DND-41 (cell line): ENCODE measurements at regions not wholly inside any gene's neighbourhood (a gene's known extent, or its start where the extent isn't known, plus 50 kb on each side); places are given as distances from the start of the nearest gene placed in this dataset.

Experiments
- ATAC-seq: fragments of 200-7000 bp; cut with Tn5 transposase; 3 replicates; pipeline ENCODE4 v1.9.1; 2021; ENCODE audit warnings: low read depth; ENCODE audit not compliant: insufficient read depth
- DNase-seq: peaks from one replicate; pipeline ENCODE4 v3.0.0-alpha.2; 2020
- H2AFZ ChIP-seq: 2 replicates; pipeline ENCODE4 v1.6.0; 2012; ENCODE audit warnings: low read depth, low read length
- H3K27ac ChIP-seq: 2 replicates; pipeline ENCODE4 v1.5.1; 2012; ENCODE audit warnings: low read length, inconsistent platforms
- H3K27me3 ChIP-seq: fragments of 200-600 bp; sonication (generic); 2 replicates; pipeline ENCODE4 v1.6.0; 2012; ENCODE audit warnings: low read length, mild to moderate bottlenecking, inconsistent platforms; ENCODE audit not compliant: insufficient read depth, poor library complexity
- H3K36me3 ChIP-seq: 2 replicates; pipeline ENCODE4 v1.5.1; 2012; ENCODE audit warnings: low read length, inconsistent platforms; ENCODE audit not compliant: insufficient read depth
- H3K4me1 ChIP-seq: 2 replicates; pipeline ENCODE4 v1.5.1; 2012; ENCODE audit warnings: mild to moderate bottlenecking, low read length; ENCODE audit not compliant: insufficient read depth
- H3K4me2 ChIP-seq: 2 replicates; pipeline ENCODE4 v1.6.0; 2012; ENCODE audit warnings: mild to moderate bottlenecking, moderate library complexity, low read length, inconsistent platforms; ENCODE audit not compliant: insufficient read depth
- H3K4me3 ChIP-seq, 2 experiments: fragments of 200-600 bp in 1 of 2; shearing (Covaris generic) in 1 of 2; 2 replicates each; pipeline ENCODE4 v1.5.1; 2012 to 2016; ENCODE audit warnings: inconsistent platforms in 2 of 2, low read length in 2 of 2, mild to moderate bottlenecking in 2 of 2, low read depth in 1 of 2, moderate library complexity in 1 of 2
- H3K79me2 ChIP-seq: 2 replicates; pipeline ENCODE4 v1.6.0; 2012; ENCODE audit warnings: low read length, inconsistent platforms; ENCODE audit not compliant: insufficient read depth
- H3K9ac ChIP-seq: 2 replicates; pipeline ENCODE4 v1.6.0; 2012; ENCODE audit warnings: low read depth, mild to moderate bottlenecking, inconsistent platforms, low read length, moderate library complexity
- H3K9me3 ChIP-seq: 2 replicates; pipeline ENCODE4 v1.5.1; 2012; ENCODE audit warnings: low read length, moderate library complexity, mild to moderate bottlenecking, inconsistent platforms; ENCODE audit not compliant: insufficient read depth, severe bottlenecking
- H4K20me1 ChIP-seq: 2 replicates; pipeline ENCODE4 v1.6.0; 2012; ENCODE audit warnings: low read length; ENCODE audit not compliant: insufficient read depth
- CTCF ChIP-seq: IDR thresholded peaks from 2 replicates; pipeline ENCODE4 v1.5.1; 2012; ENCODE audit warnings: borderline replicate concordance, low read length, moderate library complexity, mild to moderate bottlenecking; ENCODE audit not compliant: poor library complexity, severe bottlenecking; ENCODE audit errors: extremely low read depth
- EZH2 ChIP-seq: IDR thresholded peaks from 3 replicates; pipeline ENCODE4 v1.6.1; 2012; ENCODE audit warnings: borderline replicate concordance, low read depth, mild to moderate bottlenecking, moderate library complexity, low read length, inconsistent platforms; ENCODE audit not compliant: severe bottlenecking

DNA sequence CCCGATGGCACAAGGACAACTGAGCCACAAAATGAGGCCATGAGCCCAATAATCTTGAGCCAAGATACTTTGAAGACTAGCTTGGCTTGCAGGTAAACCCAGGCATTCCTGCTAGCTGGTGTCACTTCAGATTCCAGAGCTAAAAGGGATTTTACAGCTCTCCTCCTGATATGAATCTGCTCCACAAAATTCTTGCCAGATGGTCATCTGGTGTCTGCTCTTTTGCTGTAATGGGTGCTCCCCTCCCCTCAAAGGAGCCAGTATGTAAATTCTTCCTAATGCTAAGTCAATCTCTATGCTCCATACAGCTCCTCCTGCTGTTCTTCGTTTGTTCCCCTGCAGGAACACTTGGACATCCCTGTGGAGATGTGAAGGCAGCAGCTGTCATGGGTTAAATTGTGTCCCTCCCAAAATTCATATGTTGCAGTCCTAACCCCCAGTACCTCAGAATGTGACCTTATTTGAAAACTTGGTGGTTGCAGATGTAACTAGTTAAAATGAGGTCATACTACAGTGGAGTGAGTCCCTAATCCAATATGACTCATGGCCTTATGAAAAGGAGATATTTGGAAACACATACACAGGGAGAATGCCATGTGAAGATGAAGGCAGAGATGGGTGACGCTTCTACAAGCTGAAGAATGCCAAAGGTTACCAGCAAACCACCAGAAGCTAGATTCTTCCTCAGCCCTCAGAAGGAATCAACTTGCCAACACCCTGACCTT lies 180.6 kb upstream of the PALMD start:
- Histone ChIP-seq H3K36me3 (no peaks in the 10 kb centered on the region), H3K9me3 (no peaks in the 10 kb centered on the region), H2AFZ (no peak overlapping the region), H3K9ac (no peak overlapping the region), H4K20me1 (no peaks in the 10 kb centered on the region), H3K27me3 (no peaks in the 10 kb centered on the region), H3K4me2 (no peak overlapping the region), H3K27ac (no peak overlapping the region), H3K79me2 (no peaks in the 10 kb centered on the region), H3K4me1 (no peaks in the 10 kb centered on the region), H3K4me3 (no peak overlapping the region)
- TF ChIP-seq CTCF = no peak
- ATAC-seq (no peak), DNase-seq (no peak)

GRCh38 chr1:99467645-99468044 lies 178.3 kb upstream of the PALMD start:
- ATAC-seq = no peak
- Histone ChIP-seq H3K9ac (no peak overlapping the region), H3K4me3 (no peak overlapping the region), H3K9me3 (no peaks in the 10 kb centered on the region), H4K20me1 (no peaks in the 10 kb centered on the region), H3K4me2 (no peak overlapping the region), H3K4me1 (no peaks in the 10 kb centered on the region), H3K27ac (no peak overlapping the region), H3K79me2 (no peaks in the 10 kb centered on the region), H2AFZ (no peak overlapping the region), H3K27me3 (no peaks in the 10 kb centered on the region), H3K36me3 (no peaks in the 10 kb centered on the region)
- TF ChIP-seq CTCF (no peak), EZH2 (no peak)
- no peak for DNase-seq

GRCh38 chr1:99469550-99469971 lies 176.4 kb upstream of the PALMD start:
- no peak overlapping the region for H3K4me2 ChIP-seq
- no peaks in the 10 kb centered on the region for H3K36me3 ChIP-seq
- ATAC-seq = no peak
- H3K9ac ChIP-seq = no peak overlapping the region
- no peaks in the 10 kb centered on the region for H3K9me3 ChIP-seq
- no peaks in the 10 kb centered on the region for H3K79me2 ChIP-seq
- H4K20me1 ChIP-seq = no peaks in the 10 kb centered on the region
- H3K27me3 ChIP-seq = no peaks in the 10 kb centered on the region
- TF ChIP-seq CTCF (no peak), EZH2 (no peak)
- no peak overlapping the region for H2AFZ ChIP-seq
- no peak overlapping the region for H3K4me3 ChIP-seq
- H3K4me1 ChIP-seq = no peaks in the 10 kb centered on the region
- no peak for DNase-seq
- no peak overlapping the region for H3K27ac ChIP-seq
